Ishikawa (cell line): ENCODE measurements at regions not wholly inside any gene's neighbourhood (a gene's known extent, or its start where the extent isn't known, plus 50 kb on each side); places are given as distances from the start of the nearest gene placed in this dataset.

Experiments
- CEBPB ChIP-seq: IDR thresholded peaks from 2 replicates; pipeline ENCODE4 v1.6.1; 2012
- EP300 ChIP-seq: IDR thresholded peaks from 2 replicates; pipeline ENCODE4 v1.6.1; 2012; ENCODE audit warnings: borderline replicate concordance
- FOXM1 ChIP-seq: IDR thresholded peaks from 2 replicates; pipeline ENCODE4 v1.6.1; 2012; ENCODE audit warnings: low read depth, borderline replicate concordance
- MAX ChIP-seq: IDR thresholded peaks from 2 replicates; pipeline ENCODE4 v1.6.1; 2012
- RAD21 ChIP-seq: IDR thresholded peaks from 2 replicates; pipeline ENCODE4 v1.6.1; 2012; ENCODE audit warnings: low read depth
- REST ChIP-seq: IDR thresholded peaks from 2 replicates; pipeline ENCODE4 v1.6.1; 2012; ENCODE audit warnings: low read depth, mild to moderate bottlenecking
- TAF1 ChIP-seq: IDR thresholded peaks from 2 replicates; pipeline ENCODE4 v1.6.1; 2012; ENCODE audit warnings: low read depth, mild to moderate bottlenecking
- TCF12 ChIP-seq: IDR thresholded peaks from 2 replicates; pipeline ENCODE4 v1.6.1; 2012; ENCODE audit warnings: low read depth
- TEAD4 ChIP-seq: IDR thresholded peaks from 2 replicates; pipeline ENCODE4 v1.6.1; 2012
- YY1 ChIP-seq: IDR thresholded peaks from 2 replicates; pipeline ENCODE4 v1.6.1; 2012; ENCODE audit warnings: low read depth
- ZBTB7A ChIP-seq: IDR thresholded peaks from 2 replicates; pipeline ENCODE4 v1.6.1; 2012; ENCODE audit warnings: low read depth
- TF ChIP-seq, protein P1 (sequence below): IDR thresholded peaks from 2 replicates; pipeline ENCODE4 v1.6.1; 2012

DNA sequence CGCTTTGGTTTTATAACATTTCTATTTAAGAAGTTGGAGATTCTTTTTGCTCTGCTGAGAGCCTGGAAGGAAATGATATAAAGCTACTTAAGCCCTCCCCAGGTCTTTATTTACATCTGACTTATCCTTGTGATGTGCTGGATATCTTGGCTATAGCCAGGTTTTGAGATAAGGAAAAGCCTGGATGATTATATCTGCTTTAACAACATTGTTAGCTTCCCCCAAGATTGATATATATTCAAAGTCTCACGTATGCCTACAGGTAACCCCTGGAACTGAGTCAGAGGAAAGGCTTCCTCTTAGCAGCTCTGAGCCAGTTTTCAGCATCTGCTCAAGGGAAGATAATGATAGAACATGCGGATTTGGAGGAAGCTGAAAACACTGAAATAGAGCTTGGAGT, 61.5 kb upstream of the CRBN start:
- TF ChIP-seq ZBTB7A: no peak
- no peak for TF ChIP-seq YY1
- no peak for TF ChIP-seq FOXM1
- TF ChIP-seq EP300: no peak
- no peak for TF ChIP-seq TAF1
- no peak for TF ChIP-seq RAD21
- TF ChIP-seq, protein P1, sequence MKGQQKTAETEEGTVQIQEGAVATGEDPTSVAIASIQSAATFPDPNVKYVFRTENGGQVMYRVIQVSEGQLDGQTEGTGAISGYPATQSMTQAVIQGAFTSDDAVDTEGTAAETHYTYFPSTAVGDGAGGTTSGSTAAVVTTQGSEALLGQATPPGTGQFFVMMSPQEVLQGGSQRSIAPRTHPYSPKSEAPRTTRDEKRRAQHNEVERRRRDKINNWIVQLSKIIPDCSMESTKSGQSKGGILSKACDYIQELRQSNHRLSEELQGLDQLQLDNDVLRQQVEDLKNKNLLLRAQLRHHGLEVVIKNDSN: no peak
- TF ChIP-seq MAX: no peak
- TF ChIP-seq TEAD4: no peak

DNA sequence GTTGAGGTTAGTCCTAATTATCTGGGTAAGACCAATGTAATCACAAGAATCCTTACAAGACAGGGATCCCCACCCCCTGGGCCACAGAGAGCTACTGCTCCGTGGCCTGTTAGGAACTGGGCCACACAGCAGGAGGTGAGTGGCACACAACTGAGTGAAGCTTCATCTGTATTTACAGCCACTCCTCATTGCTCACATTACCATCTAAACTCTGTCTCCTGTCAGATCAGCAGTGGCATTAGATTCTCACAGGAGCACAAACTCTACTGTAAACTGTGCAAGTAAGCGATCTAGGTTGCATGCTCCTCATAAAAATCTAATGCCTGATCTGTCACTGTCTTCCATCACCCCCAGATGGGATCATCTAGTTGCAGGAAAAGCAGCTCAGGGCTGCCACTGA, 58.5 kb upstream of the CRBN start:
- TF ChIP-seq MAX (no peak), TCF12 (no peak), CEBPB (no peak), TAF1 (no peak), YY1 (no peak), REST (no peak), ZBTB7A (no peak), TEAD4 (no peak)
- TF ChIP-seq, protein P1: no peak

GRCh38 chr3:3232251-3232650, 52.8 kb upstream of the CRBN start:
- no peak for TF ChIP-seq RAD21
- no peak for TF ChIP-seq CEBPB
- TF ChIP-seq MAX: no peak
- no peak for TF ChIP-seq REST
